GM23338 (cell line): ENCODE measurements at regions not wholly inside any gene's neighbourhood (a gene's known extent, or its start where the extent isn't known, plus 50 kb on each side); places are given as distances from the start of the nearest gene placed in this dataset.

Source experiments
- CREB1 ChIP-seq: fragments of 250-450 bp; sonication (Bioruptor Pico); IDR thresholded peaks from 2 replicates; pipeline ENCODE4 v1.5.0; 2020; ENCODE audit warnings: low read depth, mild to moderate bottlenecking, moderate library complexity
- EZH2 ChIP-seq: fragments of 200-600 bp; sonication (generic); IDR thresholded peaks from one replicate; pipeline ENCODE4 v1.8.0; 2017; ENCODE audit warnings: antibody characterized with exemption, mild to moderate bottlenecking, low read depth; ENCODE audit not compliant: unreplicated experiment
- EZH2phosphoT487 ChIP-seq: fragments of 200-600 bp; sonication (generic); IDR thresholded peaks from one replicate; pipeline ENCODE4 v1.8.1; 2018; ENCODE audit warnings: antibody characterized with exemption; ENCODE audit not compliant: unreplicated experiment
- JUNB ChIP-seq: IDR thresholded peaks from one replicate; pipeline ENCODE4 v1.6.1; 2016; ENCODE audit warnings: antibody characterized with exemption; ENCODE audit not compliant: unreplicated experiment
- NANOG ChIP-seq: IDR thresholded peaks from 2 replicates; pipeline ENCODE4 v1.6.1; 2016; ENCODE audit warnings: antibody characterized with exemption, borderline replicate concordance
- POLR2AphosphoS5 ChIP-seq: IDR thresholded peaks from 2 replicates; pipeline ENCODE4 v1.6.1; 2016; ENCODE audit warnings: antibody characterized with exemption, low read depth
- STAT1 ChIP-seq: IDR thresholded peaks from one replicate; pipeline ENCODE4 v1.6.1; 2016; ENCODE audit warnings: antibody characterized with exemption; ENCODE audit not compliant: unreplicated experiment
- ZNF114 ChIP-seq: fragments of 250-450 bp; sonication (Bioruptor Pico); IDR thresholded peaks from 2 replicates; pipeline ENCODE4 v1.5.0; 2020; ENCODE audit warnings: mild to moderate bottlenecking, moderate library complexity
- ZNF331 ChIP-seq: fragments of 250-450 bp; sonication (Bioruptor Pico); IDR thresholded peaks from 2 replicates; pipeline ENCODE4 v1.5.0; 2020; ENCODE audit warnings: low read depth, mild to moderate bottlenecking, moderate library complexity
- TF ChIP-seq, protein P1 (sequence below), 2 experiments: fragments of 200-600 bp in 1 of 2; sonication (generic) in 1 of 2; conservative IDR thresholded peaks; 2 replicates each; pipeline versions ENCODE4 v1.5.1 to v1.6.1; 2016 to 2017; ENCODE audit warnings: antibody characterized with exemption in 2 of 2, low read depth in 2 of 2, mild to moderate bottlenecking in 2 of 2, moderate library complexity in 1 of 2
- TF ChIP-seq, protein P2 (sequence below): IDR thresholded peaks from one replicate; pipeline ENCODE4 v1.6.1; 2018; ENCODE audit warnings: antibody characterized with exemption; ENCODE audit not compliant: unreplicated experiment
- TF ChIP-seq, protein P3 (sequence below): IDR thresholded peaks from 2 replicates; pipeline ENCODE4 v1.6.1; 2016; ENCODE audit warnings: antibody characterized with exemption
- TF ChIP-seq, protein P4 (sequence below): fragments of 250-450 bp; sonication (Bioruptor Pico); IDR thresholded peaks from 2 replicates; pipeline ENCODE4 v1.5.0; 2020; ENCODE audit warnings: mild to moderate bottlenecking, moderate library complexity

DNA sequence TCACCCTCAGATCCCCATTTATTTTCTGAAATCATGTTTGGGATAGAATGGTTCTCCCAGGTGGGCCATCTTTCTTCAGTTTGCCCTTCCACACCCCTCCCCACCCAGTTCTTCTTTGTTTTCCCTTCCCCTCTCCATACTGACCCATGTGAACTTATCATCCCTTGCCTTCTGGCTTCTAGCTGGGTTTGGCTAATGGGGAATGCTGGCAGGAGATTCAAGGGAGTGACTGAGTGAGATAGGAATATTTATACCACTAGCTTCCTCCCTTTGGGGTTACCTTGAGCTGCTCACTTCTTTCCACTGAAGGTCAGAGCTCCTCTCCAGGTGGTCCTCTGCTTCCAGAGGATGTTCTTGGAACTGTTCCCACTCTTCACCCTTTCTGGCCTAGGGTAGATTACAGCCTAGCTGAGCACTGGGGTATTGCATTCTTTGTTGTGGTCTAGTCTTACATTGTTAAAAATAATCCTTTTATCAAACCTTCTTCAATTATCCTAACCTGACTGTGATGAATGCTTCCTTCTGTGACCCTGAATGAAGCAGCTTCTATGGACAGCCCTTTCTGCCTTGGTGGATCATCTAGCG lies 88.3 kb upstream of the ATP2B1 start:
- TF ChIP-seq EZH2, result no peak
- TF ChIP-seq, protein P1, sequence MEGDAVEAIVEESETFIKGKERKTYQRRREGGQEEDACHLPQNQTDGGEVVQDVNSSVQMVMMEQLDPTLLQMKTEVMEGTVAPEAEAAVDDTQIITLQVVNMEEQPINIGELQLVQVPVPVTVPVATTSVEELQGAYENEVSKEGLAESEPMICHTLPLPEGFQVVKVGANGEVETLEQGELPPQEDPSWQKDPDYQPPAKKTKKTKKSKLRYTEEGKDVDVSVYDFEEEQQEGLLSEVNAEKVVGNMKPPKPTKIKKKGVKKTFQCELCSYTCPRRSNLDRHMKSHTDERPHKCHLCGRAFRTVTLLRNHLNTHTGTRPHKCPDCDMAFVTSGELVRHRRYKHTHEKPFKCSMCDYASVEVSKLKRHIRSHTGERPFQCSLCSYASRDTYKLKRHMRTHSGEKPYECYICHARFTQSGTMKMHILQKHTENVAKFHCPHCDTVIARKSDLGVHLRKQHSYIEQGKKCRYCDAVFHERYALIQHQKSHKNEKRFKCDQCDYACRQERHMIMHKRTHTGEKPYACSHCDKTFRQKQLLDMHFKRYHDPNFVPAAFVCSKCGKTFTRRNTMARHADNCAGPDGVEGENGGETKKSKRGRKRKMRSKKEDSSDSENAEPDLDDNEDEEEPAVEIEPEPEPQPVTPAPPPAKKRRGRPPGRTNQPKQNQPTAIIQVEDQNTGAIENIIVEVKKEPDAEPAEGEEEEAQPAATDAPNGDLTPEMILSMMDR (conservative IDR thresholded peaks at IDR 0.05; ENCODE audit: low read depth in 2 of 2), result peak in 1 of 2 experiments; percentile 13; a peak in 1 of 4 replicates
- TF ChIP-seq POLR2AphosphoS5, result no peak
- TF ChIP-seq, protein P2, sequence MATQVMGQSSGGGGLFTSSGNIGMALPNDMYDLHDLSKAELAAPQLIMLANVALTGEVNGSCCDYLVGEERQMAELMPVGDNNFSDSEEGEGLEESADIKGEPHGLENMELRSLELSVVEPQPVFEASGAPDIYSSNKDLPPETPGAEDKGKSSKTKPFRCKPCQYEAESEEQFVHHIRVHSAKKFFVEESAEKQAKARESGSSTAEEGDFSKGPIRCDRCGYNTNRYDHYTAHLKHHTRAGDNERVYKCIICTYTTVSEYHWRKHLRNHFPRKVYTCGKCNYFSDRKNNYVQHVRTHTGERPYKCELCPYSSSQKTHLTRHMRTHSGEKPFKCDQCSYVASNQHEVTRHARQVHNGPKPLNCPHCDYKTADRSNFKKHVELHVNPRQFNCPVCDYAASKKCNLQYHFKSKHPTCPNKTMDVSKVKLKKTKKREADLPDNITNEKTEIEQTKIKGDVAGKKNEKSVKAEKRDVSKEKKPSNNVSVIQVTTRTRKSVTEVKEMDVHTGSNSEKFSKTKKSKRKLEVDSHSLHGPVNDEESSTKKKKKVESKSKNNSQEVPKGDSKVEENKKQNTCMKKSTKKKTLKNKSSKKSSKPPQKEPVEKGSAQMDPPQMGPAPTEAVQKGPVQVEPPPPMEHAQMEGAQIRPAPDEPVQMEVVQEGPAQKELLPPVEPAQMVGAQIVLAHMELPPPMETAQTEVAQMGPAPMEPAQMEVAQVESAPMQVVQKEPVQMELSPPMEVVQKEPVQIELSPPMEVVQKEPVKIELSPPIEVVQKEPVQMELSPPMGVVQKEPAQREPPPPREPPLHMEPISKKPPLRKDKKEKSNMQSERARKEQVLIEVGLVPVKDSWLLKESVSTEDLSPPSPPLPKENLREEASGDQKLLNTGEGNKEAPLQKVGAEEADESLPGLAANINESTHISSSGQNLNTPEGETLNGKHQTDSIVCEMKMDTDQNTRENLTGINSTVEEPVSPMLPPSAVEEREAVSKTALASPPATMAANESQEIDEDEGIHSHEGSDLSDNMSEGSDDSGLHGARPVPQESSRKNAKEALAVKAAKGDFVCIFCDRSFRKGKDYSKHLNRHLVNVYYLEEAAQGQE, result no peak
- no peak for TF ChIP-seq EZH2phosphoT487
- no peak for TF ChIP-seq ZNF331 (CRISPR knock-in tag)
- no peak for TF ChIP-seq JUNB
- TF ChIP-seq CREB1 (CRISPR knock-in tag), result no peak
- TF ChIP-seq STAT1, result no peak
- TF ChIP-seq NANOG, result no peak
- no peak for TF ChIP-seq ZNF114 (CRISPR knock-in tag)
- TF ChIP-seq, protein P3, sequence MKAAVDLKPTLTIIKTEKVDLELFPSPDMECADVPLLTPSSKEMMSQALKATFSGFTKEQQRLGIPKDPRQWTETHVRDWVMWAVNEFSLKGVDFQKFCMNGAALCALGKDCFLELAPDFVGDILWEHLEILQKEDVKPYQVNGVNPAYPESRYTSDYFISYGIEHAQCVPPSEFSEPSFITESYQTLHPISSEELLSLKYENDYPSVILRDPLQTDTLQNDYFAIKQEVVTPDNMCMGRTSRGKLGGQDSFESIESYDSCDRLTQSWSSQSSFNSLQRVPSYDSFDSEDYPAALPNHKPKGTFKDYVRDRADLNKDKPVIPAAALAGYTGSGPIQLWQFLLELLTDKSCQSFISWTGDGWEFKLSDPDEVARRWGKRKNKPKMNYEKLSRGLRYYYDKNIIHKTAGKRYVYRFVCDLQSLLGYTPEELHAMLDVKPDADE, result no peak
- TF ChIP-seq, protein P4, sequence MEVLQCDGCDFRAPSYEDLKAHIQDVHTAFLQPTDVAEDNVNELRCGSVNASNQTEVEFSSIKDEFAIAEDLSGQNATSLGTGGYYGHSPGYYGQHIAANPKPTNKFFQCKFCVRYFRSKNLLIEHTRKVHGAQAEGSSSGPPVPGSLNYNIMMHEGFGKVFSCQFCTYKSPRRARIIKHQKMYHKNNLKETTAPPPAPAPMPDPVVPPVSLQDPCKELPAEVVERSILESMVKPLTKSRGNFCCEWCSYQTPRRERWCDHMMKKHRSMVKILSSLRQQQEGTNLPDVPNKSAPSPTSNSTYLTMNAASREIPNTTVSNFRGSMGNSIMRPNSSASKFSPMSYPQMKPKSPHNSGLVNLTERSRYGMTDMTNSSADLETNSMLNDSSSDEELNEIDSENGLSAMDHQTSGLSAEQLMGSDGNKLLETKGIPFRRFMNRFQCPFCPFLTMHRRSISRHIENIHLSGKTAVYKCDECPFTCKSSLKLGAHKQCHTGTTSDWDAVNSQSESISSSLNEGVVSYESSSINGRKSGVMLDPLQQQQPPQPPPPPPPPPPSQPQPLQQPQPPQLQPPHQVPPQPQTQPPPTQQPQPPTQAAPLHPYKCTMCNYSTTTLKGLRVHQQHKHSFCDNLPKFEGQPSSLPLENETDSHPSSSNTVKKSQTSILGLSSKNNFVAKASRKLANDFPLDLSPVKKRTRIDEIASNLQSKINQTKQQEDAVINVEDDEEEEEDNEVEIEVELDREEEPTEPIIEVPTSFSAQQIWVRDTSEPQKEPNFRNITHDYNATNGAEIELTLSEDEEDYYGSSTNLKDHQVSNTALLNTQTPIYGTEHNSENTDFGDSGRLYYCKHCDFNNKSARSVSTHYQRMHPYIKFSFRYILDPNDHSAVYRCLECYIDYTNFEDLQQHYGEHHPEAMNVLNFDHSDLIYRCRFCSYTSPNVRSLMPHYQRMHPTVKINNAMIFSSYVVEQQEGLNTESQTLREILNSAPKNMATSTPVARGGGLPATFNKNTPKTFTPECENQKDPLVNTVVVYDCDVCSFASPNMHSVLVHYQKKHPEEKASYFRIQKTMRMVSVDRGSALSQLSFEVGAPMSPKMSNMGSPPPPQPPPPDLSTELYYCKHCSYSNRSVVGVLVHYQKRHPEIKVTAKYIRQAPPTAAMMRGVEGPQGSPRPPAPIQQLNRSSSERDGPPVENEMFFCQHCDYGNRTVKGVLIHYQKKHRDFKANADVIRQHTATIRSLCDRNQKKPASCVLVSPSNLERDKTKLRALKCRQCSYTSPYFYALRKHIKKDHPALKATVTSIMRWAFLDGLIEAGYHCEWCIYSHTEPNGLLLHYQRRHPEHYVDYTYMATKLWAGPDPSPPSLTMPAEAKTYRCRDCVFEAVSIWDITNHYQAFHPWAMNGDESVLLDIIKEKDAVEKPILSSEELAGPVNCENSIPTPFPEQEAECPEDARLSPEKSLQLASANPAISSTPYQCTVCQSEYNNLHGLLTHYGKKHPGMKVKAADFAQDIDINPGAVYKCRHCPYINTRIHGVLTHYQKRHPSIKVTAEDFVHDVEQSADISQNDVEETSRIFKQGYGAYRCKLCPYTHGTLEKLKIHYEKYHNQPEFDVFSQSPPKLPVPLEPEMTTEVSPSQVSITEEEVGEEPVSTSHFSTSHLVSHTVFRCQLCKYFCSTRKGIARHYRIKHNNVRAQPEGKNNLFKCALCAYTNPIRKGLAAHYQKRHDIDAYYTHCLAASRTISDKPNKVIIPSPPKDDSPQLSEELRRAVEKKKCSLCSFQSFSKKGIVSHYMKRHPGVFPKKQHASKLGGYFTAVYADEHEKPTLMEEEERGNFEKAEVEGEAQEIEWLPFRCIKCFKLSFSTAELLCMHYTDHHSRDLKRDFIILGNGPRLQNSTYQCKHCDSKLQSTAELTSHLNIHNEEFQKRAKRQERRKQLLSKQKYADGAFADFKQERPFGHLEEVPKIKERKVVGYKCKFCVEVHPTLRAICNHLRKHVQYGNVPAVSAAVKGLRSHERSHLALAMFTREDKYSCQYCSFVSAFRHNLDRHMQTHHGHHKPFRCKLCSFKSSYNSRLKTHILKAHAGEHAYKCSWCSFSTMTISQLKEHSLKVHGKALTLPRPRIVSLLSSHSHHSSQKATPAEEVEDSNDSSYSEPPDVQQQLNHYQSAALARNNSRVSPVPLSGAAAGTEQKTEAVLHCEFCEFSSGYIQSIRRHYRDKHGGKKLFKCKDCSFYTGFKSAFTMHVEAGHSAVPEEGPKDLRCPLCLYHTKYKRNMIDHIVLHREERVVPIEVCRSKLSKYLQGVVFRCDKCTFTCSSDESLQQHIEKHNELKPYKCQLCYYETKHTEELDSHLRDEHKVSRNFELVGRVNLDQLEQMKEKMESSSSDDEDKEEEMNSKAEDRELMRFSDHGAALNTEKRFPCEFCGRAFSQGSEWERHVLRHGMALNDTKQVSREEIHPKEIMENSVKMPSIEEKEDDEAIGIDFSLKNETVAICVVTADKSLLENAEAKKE (CRISPR knock-in tag), result no peak
